Suppressor macrophage treated with lipopolysaccharide for 4 hours (primary cell): ENCODE measurements at regions not wholly inside any gene's neighbourhood (a gene's known extent, or its start where the extent isn't known, plus 50 kb on each side); places are given as distances from the start of the nearest gene placed in this dataset.

Experiments
- DNase-seq: peaks from one replicate; pipeline ENCODE4 v3.0.0-alpha.2; 2020

DNA sequence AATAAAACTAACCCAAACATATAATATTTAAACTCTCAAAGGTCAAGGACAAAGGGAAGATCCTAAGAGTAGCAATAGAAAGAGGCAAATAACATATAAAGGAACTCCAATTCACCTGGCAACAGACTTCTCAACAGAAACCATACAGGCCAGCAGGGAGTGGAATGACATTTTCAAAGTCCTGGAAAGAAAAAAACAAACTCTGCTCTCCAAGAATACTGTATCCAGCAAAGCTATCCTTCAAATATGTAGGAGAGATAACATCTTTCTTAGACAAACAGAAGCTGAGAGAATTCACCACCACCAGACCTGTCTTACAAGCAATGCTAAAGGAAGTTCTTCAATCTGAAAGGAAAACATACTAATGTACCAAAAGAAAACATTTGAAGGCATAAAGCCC, 51.5 kb upstream of the TMEM158 start:
- DNase-seq, result no peak

GRCh38 chr3:45280232-45280631, 54.1 kb upstream of the TMEM158 start:
- DNase-seq, result peak; percentile 40

- no peak for DNase-seq
These were observed 54.9 kb upstream of the TMEM158 start for GRCh38 chr3:45280971-45281370.

DNA sequence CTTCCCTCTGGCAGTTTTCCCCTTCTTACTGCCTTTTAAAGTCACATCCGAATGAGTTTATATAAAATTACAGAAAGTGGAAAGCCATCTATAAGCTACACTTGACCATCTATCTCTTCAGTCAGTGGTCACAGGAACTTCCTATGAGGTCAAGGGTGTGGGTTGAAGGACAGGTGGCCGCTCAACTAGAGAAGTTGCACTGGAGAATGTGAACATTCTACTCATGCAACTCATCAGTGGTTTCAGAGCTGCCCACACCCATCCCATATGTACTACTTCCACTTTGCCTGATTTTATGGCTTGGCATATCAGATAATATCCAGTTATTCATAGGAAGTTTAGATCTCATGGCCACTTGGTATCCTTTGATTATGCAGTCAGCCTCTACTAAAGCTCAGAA, 57.4 kb upstream of the TMEM158 start:
- DNase-seq, result no peak

GRCh38 chr3:45297331-45297730, 71.2 kb upstream of the TMEM158 start:
- DNase-seq, result peak; percentile 44

DNA sequence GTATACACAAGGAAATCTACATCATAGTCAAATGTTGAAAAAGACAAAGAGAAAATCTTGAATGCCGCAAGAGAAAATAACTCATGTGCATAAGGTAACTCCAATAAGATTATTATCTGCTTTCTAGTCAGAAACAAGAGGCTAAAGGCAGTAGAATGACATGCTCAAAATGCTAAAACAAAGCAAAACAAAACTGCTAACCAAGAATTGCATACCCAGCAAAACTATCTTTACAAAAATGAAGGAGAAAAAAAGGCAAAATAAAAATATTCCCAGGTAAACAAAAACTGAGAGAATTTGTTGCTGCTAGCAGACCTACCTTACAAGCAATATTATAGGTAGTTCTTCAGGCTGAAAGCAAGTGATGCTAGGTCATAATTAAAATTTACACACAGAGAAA, 76.4 kb upstream of the TMEM158 start:
- DNase-seq, result no peak

GRCh38 chr3:45306406-45307008, 80.4 kb upstream of the TMEM158 start:
- no peak for DNase-seq

- no peak for DNase-seq
These were observed 78.5 kb upstream of the LARS2 start for GRCh38 chr3:45309876-45310275.

DNA sequence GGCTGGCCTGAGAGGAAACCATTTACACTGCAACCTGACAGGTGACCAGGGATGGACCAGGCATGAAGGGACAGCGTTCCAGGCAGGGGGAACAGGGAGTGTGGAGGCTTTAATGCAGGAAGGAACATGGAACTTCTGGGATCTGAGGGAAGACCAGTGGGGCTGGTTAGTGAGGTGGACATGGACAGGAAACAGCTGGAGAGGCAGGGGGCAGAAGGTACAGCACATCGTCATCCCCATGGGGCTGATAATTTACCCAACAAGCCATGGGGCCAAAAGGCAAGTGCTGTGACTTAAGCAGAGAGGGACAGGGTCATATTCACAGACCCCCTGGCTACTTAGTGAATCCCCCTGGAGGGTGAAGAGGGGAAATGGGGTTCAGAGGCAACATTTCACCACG, 77.0 kb upstream of the LARS2 start:
- no peak for DNase-seq

GRCh38 chr3:45311953-45312801, 76.2 kb upstream of the LARS2 start:
- DNase-seq, result peak; percentile 49

DNA sequence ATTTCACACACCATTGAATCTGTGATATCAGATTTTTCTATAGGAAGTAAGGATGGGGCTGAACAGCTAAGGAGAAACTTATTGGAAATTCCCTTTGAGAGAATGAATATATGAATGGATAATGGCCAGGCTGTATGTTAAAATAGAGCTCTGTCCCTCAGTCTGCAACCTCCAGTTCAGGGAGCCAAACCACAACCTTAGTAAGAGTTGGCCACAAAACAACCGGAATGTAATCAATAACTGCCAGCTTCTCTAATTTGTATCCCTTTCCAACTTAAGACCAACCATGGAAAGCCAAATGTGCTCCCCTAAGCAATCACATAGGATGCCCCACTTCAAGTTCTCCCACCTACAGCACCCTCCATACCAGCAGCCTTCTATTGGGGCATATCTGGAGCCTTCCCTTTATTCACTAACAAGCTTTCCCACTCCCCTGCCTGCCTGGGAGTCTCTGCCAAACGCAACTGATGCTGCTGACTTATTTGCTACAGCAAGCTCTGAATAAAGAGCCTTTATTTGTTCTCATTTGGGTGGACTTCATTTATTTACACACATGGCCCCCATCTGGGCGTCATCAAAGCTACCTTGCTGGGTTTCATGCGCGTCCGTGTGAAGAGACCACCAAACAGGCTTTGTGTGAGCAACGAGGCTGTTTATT, 75.4 kb upstream of the LARS2 start:
- DNase-seq, result no peak

DNA sequence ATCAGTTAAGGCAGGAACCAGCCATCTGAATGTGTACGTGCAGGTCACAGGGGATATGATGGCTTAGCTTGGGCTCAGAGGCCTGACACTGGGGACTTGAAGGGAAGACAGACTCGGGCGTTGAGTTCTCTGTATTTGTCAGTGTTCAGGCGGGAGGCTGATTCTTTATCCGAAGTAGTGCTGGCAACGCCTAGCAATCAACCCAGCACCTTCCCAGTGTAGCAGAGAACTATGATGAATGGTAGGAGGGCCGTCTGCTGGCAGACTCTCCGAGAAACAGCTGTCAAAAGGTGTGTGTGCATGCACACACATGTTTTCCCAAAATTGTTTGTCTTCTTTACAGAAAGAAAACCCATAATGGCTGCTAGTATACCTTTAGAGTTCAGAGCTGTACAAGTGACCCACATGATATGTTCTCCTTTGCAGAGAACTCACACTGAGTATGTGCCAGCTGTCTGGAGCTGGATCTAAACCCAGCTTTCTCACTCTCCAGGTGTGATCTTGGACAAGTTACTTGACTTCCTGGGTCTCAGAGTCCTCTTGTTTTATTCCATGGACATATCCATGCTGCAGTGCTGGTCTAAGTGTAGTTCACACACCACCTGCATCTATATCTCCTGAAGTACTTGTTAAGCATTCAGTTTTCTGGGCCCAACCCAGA, 74.5 kb upstream of the LARS2 start:
- DNase-seq, result no peak

DNA sequence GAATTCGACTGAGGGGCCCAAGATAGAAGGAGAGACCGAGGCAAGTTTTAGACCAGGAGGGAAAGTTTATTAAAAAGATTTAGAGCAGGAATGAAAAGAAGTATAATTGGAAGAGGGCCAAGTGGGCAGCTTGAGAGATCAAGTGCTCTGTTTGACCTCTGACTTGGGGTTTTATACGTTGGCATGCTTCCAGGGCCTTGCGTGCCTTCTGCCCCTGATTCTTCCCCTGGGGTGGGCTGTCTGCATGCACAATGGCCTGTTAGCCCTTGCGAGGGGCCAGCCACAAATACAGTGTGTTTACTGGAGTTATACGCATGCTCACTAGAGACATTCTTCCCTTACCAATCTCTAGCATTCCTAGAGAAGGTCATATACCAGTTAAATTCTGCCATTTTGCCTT, 70.7 kb upstream of the LARS2 start:
- no peak for DNase-seq

GRCh38 chr3:45318689-45319088, 69.7 kb upstream of the LARS2 start:
- DNase-seq, result no peak

DNA sequence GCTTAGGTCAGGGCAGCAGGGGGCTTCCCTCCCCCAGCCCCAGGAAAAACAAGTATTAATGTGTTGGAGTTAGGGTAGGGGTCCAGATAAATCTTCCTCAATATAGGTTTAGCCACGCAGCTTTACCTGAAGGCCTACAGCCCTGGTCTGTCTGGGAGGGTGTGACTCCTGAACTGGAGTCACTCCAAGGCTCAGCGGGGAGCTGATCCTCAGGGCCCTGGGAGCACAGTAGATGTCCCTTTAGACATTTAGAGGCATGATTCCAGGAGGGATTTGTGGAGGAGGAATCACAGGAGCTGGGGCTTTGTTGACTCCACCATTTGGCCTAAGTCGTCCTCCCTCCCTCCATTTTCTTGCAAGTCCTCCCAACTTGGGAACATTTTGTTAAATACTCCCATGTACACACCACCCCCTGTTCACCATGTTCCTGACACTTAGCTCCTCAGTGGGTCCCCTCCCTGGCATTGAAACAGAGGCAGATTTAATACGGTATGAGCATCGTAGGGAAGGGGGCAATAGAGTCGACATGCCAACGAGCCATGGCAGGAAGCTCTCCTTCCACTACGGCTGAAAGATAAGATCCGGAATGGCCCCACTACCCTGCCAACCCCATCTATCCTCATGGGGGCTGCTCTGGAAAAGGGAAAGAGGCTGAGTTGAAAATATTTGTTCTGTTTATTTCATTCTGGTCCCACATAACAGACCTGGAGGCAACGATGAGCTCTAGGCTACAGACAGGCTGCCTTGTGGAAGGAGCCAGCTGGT, 69.0 kb upstream of the LARS2 start:
- no peak for DNase-seq

GRCh38 chr3:45319996-45320305, 68.4 kb upstream of the LARS2 start:
- DNase-seq, result no peak

DNA sequence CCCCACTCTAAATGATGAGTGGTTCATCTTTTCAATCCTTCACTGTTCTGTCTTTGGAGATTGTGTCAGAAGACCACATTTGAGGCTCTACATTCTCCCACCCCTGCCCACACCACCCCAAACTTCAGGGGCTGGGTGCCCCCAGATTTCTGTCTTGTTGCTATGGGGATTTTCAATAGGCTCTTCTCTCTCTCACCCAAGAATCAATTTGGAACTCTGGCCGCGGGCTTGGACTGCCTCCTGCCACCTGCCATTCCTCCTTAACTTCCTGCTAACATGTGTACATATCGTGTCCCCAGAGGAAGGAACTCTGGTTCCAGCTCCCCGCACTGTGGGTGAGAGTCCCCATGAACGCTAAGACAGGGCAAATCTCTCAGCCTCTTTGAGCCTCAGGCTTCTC, 67.4 kb upstream of the LARS2 start:
- no peak for DNase-seq

DNA sequence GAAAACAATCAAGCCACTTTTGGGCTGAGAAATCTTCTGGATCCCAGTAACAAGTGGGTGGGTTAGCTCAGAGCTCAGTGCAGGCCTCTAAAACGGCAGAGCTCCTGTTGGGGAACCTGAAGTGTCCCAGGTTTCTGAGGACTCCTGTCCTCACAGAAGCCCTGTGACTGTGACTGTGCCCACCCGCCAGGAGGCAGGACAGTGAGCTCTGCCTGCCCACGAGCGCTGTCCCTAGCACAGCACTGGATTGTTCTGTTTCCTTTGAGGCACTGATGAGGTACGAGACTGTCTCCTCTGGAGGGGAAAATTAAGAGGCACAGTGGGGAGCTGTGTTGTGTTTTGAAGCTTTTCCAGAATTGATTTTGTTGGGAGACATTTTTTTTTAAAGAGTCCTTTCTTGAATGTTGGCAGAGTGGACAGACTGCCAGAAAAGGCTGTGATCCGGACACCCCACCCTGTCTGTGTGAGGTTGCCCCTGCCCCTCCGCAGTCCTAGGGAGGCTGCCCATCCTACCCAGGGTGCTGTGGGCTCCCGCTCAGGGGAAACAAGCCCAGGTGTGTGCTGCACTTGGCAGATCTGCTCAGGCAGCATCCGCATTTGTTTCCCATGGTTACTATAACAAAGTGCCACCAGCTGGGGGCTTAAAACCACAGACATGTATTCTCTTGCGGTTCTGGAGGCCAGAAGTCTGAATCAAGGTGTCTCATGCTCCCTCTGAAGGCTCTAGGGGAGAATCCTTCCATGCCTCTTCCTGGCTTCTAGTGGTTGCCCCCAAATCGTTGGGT, 66.6 kb upstream of the LARS2 start:
- no peak for DNase-seq

DNA sequence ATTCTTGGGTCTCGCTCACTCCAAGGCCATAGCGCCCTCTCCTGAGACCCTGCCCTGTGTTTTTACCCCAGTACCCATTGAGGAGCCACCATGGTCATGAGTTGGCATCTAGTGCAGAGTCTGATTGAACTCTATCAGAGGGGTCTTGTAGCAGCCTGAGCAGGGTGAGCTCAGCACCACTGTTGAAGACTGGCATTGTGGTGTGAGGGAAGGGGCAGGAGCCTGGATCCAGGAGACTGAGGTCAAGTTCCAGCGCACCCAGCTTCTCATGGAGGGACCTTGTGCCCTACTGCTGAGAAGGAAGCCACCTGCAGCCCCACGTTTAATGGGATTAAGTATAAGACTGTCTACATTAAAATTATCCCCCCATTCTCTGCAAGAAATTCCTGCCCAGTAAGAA, 65.8 kb upstream of the LARS2 start:
- no peak for DNase-seq

DNA sequence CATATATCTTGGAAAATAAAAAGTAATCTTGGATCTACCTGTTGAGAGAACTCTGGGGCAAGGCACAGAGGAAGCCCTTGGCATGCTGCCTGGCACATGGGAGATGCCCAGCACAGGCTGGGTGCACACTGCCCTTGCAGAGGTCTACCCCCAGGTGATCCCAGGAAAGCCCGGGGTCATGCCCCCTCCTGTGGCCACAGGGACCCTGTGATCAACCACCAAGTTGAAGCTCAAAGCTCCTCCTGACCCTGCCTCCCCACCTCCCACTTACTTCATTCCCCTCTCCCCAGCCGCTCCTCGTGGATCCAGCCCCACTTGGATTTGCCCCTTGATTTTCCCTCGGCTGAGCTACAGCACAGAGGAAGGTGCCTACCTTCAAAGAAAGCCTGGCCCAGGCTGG, 62.7 kb upstream of the LARS2 start:
- no peak for DNase-seq

GRCh38 chr3:45329761-45330305, 58.5 kb upstream of the LARS2 start:
- DNase-seq, result no peak
